BE2C (cell line): ENCODE measurements at regions not wholly inside any gene's neighbourhood (a gene's known extent, or its start where the extent isn't known, plus 50 kb on each side); places are given as distances from the start of the nearest gene placed in this dataset.

Source experiments
- DNase-seq: peaks from one replicate; pipeline ENCODE4 v3.0.0-alpha.2; 2020
- H3K27me3 ChIP-seq: fragments of 250-450 bp; sonication (Bioruptor Pico); 2 replicates; pipeline ENCODE4 v1.5.1; 2020; ENCODE audit warnings: mild to moderate bottlenecking
- H3K36me3 ChIP-seq: fragments of 250-450 bp; sonication (Bioruptor Pico); 2 replicates; pipeline ENCODE4 v1.5.1; 2020; ENCODE audit warnings: mild to moderate bottlenecking
- H3K4me1 ChIP-seq: fragments of 250-450 bp; sonication (Bioruptor Pico); 2 replicates; pipeline ENCODE4 v1.5.1; 2020
- H3K4me3 ChIP-seq: 2 replicates; pipeline ENCODE4 v1.5.1; 2011; ENCODE audit warnings: low read depth, low read length
- H3K9me3 ChIP-seq: fragments of 250-450 bp; sonication (Bioruptor Pico); 2 replicates; pipeline ENCODE4 v1.5.1; 2020
- CTCF ChIP-seq: IDR thresholded peaks from 2 replicates; pipeline ENCODE4 v1.5.1; 2012; ENCODE audit warnings: mild to moderate bottlenecking, low read depth, low read length

- Histone ChIP-seq H3K4me1 (no peaks in the 10 kb centered on the region), H3K4me3 (no peak overlapping the region), H3K27me3 (no peaks in the 10 kb centered on the region), H3K36me3 (no peaks in the 10 kb centered on the region), H3K9me3 (no peaks in the 10 kb centered on the region)
- no peak for TF ChIP-seq CTCF
- no peak for DNase-seq
These were observed 110.3 kb upstream of the PCSK5 start for GRCh38 chr9:75780185-75780584.

- no peak for DNase-seq
- TF ChIP-seq CTCF: no peak
- Histone ChIP-seq H3K4me3 (no peak overlapping the region), H3K9me3 (no peaks in the 10 kb centered on the region), H3K4me1 (no peaks in the 10 kb centered on the region), H3K27me3 (no peaks in the 10 kb centered on the region), H3K36me3 (no peaks in the 10 kb centered on the region)
These were observed 102.4 kb upstream of the PCSK5 start for GRCh38 chr9:75788006-75788634.

GRCh38 chr9:75797085-75797580 lies 93.3 kb upstream of the PCSK5 start:
- Histone ChIP-seq H3K4me3 (no peak overlapping the region), H3K9me3 (no peaks in the 10 kb centered on the region), H3K36me3 (no peaks in the 10 kb centered on the region), H3K27me3 (no peaks in the 10 kb centered on the region), H3K4me1 (no peaks in the 10 kb centered on the region)
- TF ChIP-seq CTCF: no peak
- no peak for DNase-seq

GRCh38 chr9:75798505-75798904 lies 92.0 kb upstream of the PCSK5 start:
- H3K36me3 ChIP-seq: no peaks in the 10 kb centered on the region

GRCh38 chr9:75803130-75803529 lies 87.3 kb upstream of the PCSK5 start:
- DNase-seq: no peak
- H3K4me1 ChIP-seq: no peaks in the 10 kb centered on the region
- no peak overlapping the region for H3K4me3 ChIP-seq
- no peaks in the 10 kb centered on the region for H3K27me3 ChIP-seq
- TF ChIP-seq CTCF: no peak
- H3K36me3 ChIP-seq: no peaks in the 10 kb centered on the region
- H3K9me3 ChIP-seq: no peaks in the 10 kb centered on the region

More at GRCh38 chr9:75798505-75798904, 92.0 kb upstream of the PCSK5 start:
- Histone ChIP-seq H3K4me3 (no peak overlapping the region), H3K9me3 (no peaks in the 10 kb centered on the region), H3K4me1 (no peaks in the 10 kb centered on the region), H3K27me3 (no peaks in the 10 kb centered on the region)
- no peak for TF ChIP-seq CTCF
- DNase-seq: no peak

GRCh38 chr9:75810063-75810462 lies 80.4 kb upstream of the PCSK5 start:
- TF ChIP-seq CTCF: no peak
- no peak for DNase-seq
- H3K36me3 ChIP-seq: no peaks in the 10 kb centered on the region
- H3K4me3 ChIP-seq: no peak overlapping the region
- H3K9me3 ChIP-seq: no peaks in the 10 kb centered on the region; the same call in 1 of the 2 replicates
- H3K27me3 ChIP-seq: no peaks in the 10 kb centered on the region
- no peaks in the 10 kb centered on the region for H3K4me1 ChIP-seq
